NOMO-1 treated with dmso at 0.1 percent for 144 hours (cell line): ENCODE measurements at regions not wholly inside any gene's neighbourhood (a gene's known extent, or its start where the extent isn't known, plus 50 kb on each side); places are given as distances from the start of the nearest gene placed in this dataset.

Source experiments
- DNase-seq: peaks from one replicate; lab custom pipeline; 2025; ENCODE audit not compliant: unreplicated experiment; lab: John Stamatoyannopoulos, UW

DNA sequence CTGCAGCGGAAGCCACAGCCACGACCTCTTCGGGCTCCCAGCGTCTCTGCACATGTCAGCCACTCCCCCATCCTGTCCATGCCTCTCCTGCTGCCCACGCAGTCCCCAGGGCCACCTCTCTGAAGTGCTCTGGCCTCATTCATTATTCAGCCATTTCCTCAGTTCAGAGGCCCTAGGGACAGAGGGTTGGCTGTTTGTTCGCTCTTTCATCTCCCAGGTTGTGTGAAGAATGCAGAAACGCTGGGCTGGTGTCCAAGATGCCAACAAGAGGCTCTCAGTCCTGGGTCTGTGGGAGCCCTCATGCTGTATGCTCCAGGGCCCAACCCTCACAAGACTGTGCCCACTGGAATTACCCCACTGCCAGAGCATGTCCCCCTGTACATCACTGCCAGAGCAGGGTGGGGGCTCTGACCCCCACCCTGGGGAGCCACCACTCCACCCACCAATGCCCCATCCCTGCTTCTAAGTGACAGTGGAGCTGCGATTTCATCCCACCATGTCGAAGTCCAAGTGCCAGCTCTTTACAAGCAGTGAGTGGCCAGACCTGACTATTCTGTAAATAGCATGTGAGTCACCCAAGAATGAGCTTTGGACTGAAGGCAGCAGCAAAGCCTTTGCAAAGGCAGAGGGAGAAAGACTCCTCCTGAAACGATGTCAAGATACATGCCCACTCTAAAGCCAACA is 209.6 kb downstream of the BUD13 start:
- no peak for DNase-seq

DNA sequence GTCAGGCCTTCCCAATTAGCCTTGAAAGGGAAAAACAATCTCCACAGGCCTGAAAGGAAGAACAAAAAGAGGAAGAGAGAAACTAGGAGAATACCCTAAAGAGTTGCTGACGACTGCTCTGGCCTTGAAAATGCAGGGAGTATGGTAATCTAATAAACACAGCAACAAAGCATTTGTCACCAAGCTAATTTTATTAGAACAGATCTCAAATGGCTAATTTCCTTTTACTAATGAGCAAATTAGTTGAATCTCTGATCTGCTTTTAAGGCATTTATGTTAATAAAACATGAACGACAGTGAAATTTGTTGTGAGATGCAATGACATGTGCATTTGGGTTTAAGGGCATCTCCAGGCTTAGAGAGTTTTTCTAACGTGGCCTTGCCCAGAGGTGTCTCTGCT is 212.2 kb downstream of the BUD13 start:
- no peak for DNase-seq

DNA sequence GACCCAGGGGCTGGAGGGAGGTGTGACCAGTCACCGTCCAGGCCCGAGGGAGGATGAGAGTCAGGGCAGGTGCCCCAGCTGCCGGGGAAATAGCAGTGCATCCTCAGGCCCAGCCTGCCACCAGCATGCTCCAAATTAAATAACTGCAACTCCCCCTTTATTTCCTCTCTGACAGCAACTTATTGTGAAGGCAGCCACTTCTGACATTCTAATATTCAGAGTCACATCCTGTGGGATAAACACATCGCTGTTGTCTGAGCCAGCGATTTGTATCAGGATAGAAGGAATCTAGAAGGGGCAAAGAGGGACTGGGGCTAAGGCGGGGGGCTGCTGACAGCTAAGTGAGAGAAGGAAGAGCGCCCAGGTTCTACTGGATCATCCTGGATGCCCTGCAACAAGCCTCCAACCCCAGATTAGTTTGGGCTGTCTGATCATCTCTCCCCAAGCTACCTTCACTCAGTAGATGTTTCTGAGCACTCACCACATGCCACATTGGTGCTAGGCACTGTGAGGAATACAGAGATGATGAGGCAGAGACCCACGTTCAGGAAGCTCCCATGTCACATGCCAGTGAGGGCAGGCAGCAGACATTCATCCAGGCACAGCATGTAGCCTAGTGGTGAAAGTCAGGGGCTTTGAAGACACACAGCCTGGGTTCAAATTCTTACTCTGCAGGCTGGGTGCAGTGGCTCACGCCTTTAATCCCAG is 214.1 kb downstream of the BUD13 start:
- no peak for DNase-seq

DNA sequence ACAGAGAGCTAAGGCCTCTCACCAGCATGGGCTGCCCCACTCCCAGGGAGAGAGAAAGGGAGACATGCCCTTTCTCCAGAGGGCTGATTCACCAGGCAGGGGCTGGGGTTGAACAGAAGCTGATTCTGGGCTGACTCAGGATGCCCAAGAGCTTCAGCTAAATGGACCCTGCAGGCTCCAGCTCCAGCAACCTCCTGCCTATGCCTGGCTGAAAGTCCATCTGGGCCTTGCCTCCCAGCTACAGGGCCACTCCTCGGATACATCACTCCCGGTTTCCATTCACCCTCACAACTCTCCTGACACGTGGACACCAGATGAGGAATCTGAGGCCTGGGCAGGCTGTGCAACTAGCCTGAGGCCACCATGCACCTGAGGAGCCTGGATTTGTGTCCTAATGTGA is 215.5 kb downstream of the BUD13 start:
- DNase-seq = no peak

DNA sequence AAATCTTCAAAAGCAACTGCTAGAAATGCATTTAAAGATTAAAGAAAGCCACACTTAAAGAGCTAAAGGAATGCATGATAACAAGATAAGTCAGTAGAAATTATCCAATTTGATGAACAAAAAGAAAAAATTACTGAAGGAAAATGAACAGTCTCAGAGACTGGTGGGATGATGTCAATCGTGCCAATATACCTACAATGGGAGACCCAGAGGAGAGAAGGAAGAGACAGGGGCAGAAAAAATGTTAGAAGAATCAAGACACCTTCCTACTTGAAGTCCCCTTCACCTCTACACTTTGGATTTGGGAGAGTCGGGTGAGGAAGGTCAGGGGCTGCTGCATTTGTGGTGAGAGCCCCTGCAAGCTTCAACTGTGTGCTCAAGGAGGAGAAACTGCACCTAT is 216.3 kb downstream of the BUD13 start:
- no peak for DNase-seq

DNA sequence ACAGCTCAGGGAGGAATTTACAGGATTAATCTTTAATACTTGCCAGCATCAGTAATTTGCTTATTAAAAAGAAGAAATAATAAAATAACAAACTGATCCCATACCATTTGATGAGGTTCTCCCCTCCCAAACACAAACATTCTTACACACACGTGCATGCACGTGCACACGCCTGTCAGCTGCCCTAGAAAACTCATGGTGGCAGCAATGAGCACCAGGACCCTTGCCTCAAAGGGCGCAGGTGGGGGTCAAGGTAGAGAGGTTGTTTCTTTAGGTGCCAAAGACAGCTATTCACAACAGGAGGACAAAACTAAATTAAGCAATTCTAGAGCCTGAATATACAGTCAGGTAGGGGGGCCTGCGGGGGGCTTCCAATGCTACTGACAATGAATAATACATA is 219.3 kb downstream of the BUD13 start:
- no peak for DNase-seq

DNA sequence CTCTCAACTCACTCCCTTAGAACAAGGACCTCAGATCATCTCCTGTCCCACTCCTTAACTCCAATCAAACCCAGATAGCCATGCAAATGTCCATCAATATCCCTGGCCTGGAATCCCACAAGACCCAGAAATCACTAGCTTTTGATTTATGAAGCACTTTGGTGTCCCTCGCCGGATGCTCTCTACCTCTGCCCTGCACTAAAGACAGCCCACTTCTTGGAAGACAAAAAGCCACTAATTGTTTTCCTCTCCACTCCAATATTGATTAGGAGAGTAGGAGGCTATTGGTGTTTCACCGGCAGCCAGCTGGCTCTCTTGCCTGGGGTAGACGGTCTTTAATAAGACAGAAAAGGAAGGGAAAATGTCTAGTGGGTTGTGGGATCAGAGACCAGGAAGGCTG is 221.2 kb downstream of the BUD13 start:
- DNase-seq = no peak

DNA sequence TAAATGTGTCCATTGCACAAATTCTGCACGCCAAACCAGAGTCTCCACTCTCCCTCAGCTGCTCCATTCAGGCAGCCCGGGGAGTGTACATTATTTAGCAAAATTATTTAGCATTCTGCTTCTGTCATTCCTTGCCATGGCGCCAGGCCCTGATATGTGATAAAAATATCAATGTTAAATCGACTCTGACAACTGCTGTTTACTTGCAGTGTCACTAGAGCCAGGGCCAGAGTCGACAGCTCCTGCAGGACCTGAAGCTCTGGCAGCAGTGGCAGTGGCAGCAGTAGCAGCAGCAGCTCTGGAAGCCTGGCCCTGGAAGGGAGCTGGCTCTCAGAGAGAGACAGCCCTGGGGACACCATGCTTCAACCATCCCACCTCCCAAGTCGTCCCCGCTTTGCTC is 224.5 kb downstream of the BUD13 start:
- DNase-seq = no peak

DNA sequence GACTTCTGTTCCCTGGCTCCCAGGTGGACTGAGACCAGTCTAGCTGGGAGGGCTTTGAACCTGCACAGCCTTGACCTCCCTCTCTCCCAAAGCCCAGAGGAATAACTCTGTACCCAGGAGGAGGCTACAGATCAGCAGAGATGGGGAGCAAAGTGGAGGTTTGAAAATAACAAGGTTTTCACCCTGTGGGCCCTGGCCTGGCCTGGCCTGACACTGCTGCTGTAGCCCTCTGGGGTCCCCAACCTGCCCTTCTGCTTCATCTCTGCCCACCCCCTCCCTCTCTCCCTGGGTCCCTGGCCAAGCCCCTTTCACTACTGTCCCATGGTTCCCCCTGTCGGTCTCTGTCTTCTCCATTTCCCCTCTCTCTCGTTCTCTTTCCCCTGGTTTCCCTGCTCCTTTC is 225.2 kb downstream of the BUD13 start:
- no peak for DNase-seq

DNA sequence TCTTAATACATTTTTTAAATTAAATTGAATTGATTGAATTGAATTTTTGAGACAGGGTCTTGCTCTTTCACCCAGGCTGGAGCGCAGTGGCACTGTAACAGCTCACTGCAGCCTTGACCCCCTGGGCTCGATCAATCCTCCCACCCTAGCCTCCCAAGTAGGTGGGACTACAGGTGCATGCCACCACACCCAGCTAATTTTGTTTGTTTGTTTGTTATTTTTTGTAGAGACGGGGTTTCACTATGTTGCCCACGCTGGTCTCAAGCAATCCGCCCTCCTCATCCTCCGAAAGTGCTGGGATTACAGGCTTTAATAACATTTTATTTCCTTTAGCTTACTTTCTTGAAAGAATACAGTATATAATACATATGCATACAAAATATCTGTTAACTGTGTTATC is 226.9 kb downstream of the BUD13 start:
- no peak for DNase-seq

DNA sequence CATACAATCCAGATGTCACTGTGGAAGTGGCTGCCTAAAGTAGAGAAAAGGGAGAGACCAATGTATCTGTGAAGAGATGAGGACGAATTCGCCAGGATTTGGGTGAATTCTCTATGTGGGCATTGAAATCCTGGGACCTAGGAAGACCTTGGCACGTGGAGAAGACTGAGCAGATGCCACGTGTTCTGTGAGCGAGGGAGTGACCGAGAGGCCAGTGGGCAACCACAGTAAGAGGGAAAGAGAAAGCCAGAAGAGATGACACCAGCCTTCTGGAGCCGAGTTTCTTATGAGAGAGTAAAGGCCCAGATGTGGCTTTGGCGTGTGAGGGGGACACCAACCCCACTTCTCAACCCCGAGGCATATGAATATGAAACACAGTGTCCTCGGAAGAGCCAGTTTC is 228.1 kb downstream of the BUD13 start:
- no peak for DNase-seq

DNA sequence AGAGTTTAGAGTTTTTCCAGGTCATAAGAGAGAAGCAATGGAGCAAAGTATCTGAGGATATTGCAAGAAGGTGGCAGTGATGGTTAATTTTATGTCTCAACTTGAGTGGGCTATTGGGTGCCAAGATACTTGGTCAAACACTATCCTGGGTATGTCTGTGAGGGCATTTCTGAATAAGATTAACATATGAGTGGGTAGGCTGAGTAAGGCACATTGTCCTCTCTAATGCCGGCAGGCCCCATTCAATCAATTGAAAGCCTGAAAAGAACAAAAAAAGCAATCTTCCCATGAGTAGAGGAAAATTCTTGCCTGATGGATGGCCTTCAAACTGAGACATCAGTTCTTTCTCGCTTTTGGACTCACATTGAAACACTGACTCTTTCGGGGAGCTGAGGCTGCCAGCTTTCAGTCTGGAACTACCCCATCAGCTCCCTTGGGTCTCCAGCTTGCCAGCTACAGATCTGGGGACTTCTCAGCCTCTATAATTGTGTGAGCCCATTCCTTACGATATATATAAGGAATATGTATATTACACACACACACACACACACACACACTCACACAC is 228.8 kb downstream of the BUD13 start:
- no peak for DNase-seq

DNA sequence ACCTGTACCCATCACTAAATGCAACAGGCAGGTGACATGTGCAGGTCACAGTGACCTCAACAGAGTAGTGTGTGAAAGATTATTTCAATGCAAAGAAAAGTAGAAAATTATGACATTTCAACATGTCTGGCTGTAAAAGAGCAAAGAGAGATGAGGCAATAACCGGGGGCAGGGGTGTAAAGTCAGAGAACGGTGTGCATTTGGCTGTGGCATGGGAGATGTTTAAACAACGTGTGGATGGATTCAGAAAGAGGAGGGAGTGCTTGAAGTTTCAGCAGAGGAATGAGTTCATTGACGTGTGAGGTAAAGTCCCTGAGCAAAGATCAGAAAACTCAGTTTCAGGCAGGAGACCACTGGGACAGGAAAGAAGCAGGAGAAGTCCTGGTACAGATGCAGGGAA is 229.7 kb downstream of the BUD13 start:
- no peak for DNase-seq

DNA sequence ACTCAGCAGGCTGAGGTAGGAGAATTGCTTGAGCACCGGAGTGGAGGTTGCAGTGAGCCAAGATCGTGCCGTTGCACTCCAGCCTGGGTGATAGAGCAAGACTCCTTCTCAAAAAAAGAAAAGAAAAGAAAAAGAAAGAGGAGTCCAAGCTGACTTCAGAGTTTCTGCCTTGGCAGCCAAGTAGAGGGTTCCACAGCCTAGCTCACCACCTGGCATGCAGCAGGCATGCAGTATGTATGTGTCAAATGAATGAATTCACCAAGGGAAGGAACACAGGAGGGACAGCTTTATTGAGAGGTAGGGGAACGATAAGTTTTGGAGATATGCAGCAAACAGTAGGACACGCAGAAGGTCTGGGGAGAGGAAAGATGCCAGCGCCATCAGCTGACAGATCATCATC is 230.4 kb downstream of the BUD13 start:
- DNase-seq = no peak

DNA sequence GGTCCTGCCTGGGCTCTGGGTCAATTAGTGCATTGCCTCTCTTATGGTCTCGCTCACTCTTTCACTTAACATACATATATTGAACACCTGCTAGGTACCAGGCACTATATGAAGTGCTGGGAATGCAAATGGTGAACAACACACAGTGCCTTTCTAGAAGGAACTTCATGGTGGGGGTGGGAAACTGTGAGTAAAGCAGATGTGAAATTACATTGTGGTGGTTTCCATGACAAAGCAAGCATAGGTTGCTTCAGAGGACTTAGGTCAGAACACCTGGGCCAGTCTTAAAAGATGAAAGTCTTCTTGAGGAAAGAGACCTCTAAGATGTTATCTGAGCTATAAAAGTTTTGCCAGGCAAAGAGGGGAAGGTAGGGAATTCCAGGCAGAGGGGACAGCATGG is 231.3 kb downstream of the BUD13 start:
- no peak for DNase-seq

DNA sequence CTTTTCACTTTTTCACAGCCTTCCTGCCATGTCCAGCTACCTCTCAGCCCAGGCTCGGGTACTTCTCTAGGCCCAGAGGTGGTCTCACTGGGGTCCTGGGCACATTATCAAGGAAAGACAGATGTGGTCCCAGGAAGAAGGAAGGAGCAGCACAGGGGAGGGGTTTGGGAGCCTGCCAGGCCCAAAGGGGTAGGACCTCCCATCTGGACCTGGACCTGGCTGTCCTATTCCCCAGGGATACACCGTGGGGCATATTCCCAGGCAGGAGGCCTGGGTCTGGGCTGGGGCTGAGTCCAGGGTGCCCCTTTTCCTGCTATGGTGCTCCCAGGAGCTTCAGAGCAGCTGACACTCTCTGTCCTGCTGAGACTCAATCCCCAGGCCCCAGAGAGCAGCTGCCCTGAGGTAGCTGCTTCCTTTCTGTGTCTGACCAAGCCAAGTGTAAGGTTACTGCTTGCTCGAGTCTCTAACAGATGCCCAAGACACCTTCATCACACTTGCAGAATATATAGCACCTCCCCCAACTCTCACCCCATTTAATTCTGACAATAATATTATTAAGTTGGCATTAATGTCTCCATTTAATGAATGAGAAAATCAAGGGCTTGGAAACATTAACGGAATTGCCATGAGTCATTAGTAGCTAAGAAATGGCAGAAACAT is 232.0 kb downstream of the BUD13 start:
- no peak for DNase-seq

DNA sequence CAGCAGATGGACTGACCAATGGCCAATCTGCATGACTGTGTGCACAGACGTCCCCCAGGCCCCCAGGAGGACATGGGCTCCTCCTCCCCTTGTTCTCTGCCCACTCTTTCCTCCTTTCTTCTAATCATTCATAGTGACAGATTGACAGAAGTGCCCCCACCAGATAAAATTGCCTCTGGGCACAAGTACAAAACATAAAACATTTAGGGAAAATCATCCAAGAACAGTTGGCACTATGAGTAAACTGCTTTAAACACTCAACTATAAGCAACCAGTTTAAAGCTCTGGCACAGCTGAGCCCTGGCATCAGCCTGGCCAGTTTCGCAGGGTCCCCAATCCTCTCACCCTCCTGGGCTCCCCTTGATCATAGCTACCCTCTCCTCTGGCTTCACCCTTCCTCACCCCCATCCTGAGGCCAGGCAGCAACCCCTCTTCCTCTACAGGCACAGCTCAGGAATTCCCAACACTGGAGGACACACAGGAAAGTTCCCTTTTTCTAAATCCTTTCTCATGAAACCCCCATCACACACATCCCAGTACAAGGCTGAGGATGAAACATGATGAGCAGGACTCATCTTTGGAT is 232.9 kb downstream of the BUD13 start:
- no peak for DNase-seq

DNA sequence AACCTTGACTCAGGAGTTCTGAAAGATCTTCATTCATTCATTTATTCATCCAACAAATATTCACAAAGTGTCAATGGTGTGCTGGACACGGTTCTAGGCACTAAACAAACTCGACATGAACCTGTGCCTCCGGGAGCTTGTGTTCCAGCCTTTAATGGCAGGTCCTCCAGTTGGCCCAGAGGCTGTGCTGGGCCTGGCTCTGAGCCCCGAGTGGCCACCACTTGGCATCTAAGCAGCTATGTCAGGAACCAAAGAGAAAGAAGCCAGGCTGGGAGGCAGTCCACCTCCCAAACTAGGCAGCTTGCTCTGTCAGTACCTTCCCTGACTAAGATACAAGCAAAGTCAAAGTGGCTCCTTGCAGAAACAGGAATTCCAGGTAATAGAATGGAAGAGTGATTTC is 233.6 kb downstream of the BUD13 start:
- no peak for DNase-seq

DNA sequence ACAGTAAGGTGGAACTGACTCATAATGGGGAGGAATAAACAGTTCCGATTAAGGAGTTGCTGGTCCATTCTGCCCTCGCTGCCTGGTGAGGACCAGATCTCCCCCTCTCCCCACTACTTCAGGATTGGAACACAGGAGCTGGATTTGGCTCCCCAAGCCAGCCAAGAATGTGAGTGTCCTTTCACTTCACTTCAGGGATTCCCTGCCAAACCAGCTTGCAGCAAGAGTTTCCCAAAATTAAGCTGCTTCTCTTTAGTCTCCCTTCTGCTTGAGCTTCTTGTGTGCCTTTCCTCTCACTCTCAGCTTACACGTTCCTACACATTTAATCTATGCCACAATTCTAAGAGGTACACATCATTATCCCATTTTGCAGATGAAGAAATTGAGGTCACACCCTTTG is 234.1 kb downstream of the BUD13 start:
- DNase-seq = no peak

DNA sequence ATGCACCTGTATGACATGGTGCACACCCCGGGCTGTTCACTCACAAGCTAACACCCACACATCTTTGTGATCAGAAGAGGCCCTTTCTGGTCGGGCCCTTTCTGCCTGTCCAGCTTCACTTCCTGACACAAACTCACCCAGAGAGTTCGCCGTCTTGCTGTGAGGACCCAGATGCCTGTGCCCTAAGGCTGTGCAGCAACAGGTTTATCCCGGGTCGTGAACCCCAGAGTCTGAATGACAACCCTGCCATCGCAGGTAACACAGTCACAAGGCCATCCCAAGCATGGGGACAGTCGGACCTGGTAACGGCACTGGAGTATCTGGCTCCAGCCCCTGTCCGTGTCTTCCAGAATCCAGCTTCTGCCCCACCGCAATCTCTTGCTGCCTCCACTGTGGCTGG is 235.1 kb downstream of the BUD13 start:
- no peak for DNase-seq

DNA sequence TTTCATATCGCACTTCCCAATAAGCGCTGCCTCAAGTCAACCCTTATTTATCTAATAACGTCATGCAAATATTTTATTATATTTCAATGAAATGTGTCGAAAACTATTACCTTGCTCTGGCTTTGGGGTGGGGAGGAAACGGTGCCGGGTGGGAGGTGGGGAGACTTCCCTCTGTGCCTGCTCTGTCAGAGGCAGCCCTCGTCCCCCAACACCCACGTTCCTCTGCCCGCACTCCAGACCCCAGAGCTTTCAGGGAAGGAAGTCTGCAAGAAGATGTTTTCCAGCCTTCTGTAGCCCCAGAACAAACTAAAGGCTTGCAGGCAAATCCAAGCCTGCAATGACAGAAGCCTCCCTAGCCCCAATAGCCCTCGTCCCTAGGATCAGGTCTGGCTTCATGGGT is 235.7 kb downstream of the BUD13 start:
- DNase-seq = no peak

DNA sequence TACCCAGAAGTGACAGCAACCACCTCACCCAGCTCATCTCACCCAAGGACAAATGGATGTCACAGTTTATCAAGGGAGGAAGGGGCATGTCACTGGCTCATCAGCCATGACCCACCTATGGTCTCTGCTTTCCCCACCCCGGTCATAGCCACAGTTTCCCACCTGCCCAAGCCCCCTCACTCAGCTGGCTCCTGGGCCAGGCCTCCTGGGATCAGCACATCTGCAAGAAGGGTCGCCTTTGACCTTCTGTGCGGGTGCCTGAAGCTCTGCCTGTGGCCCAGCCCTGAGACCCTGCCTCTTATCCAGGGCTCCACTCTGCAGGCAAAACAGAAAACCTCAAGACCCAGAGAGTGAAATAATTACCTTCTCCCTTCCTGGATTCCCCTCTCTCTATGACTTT is 236.4 kb downstream of the BUD13 start:
- DNase-seq = no peak
